Retina (tissue), 1 donor: ENCODE measurements at regions not wholly inside any gene's neighbourhood (a gene's known extent, or its start where the extent isn't known, plus 50 kb on each side); places are given as distances from the start of the nearest gene placed in this dataset.
A peak's percentile ranks its signal among the peaks of the same experiment; 100 is the strongest.

Experiments used
- DNase-seq: peaks from one replicate; pipeline ENCODE4 v3.0.0-alpha.2; 2016

- DNase-seq, result no peak
These were observed 91.0 kb upstream of the NEUROD1 start for GRCh38 chr2:181771356-181771755.

DNA sequence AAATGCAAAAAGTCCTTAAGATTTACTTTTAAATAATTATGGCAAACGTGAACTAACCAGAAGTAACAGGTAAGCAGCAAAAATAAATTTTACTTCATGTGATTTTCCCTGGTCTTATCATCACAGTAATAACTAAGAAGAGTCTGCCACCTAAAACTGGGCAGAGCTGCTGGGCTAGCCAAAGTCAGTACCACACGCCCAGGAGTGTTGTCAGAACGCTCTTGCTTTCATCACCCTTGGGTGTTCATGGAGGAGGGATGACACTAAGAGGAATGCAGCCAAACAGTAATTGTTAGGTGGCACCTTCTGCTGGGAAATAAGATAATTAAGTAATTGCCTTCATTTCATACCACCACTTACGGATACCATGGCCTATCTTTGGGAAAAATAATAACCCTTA lies 92.0 kb upstream of the NEUROD1 start:
- DNase-seq, result no peak

DNA sequence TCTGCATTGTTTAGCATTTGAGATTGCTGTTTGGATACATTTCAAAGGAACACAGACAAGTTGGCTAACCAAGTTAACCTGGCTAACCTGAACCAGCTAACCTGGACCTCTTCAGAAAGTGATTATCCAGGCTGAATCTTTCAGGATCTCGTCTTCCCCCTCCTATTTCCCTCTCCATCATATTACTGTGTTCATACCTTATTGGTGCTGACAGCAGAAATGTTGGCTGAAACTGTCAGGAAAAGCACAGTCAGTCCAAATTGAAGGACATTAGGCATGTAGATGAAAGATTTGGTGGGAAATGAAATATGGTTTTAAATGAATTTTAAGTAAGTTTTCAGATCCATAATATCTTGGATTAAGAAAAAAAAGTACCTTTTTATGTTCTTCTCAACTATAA lies 92.5 kb upstream of the NEUROD1 start:
- no peak for DNase-seq

DNA sequence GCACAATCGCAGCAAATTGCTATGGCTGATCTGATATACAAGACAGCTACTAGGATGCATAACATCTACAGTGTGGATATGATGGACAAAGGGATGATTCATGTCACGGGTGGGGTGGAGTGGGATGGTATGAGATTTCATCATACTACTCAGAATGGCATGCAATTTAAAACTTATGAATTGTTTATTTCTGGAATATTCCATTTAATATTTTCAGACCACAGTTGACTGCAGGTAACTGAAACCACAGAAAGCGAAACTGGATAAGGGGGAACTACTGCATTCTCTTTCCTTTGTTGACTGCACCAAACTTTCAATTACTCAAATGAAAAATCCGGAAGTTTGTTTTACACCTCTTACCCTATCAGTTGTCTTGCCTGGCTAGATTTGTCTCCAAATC lies 94.4 kb upstream of the NEUROD1 start:
- no peak for DNase-seq

GRCh38 chr2:181776336-181776735 lies 96.0 kb upstream of the NEUROD1 start:
- no peak for DNase-seq

DNA sequence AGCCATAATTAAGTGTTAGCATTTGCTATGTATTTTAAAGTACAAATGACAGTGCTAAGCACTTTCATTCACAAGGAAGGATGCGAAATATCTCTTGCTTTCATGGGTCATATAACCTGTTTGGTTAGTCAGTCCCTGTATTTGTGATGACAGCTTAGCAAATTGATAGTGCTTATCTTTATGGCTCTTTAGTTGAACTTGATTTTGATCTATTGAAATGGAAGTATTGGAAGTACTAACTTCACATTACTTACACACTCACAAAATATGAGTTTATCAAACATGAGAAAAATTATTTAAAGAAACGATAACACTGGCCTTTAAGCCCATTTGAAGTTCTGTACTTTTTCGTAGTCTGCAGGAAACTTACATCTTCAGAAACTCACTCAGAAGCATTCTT lies 97.4 kb upstream of the NEUROD1 start:
- no peak for DNase-seq

GRCh38 chr2:181778621-181779201 lies 98.4 kb upstream of the NEUROD1 start:
- no peak for DNase-seq

DNA sequence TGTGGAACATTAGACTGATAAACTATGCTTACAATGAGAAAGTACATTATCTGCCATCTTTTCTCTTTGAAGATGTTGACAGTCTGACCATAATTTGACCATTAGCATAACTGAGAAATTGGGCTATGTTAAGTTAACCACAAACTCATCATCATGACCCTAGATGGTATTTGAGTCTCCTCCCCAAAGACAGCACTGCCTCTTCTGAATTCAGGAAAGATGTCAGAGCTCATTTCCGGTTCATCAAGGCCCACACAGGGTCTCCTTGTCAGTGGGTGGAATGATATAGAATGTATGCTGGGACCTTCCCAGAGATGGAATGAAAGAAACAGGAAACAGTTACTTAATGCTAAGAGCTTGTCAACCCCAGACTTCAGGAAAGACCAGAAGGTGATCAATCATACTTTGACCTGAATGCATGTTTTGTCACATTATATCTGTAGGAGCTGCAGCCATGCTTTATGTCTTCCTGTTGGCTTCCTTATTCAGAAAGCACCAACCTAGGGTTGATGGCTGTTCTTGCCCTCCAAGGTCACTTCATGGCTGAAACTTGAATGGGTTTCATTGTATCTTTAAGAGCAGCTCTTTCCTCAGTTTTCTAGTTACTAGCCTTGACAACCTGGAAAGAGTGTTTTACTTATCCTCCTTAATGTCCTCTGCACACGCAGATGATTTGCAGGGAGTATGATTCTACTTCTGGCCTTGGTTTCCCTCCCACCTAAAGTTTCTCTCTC lies 99.1 kb upstream of the NEUROD1 start:
- DNase-seq, result no peak

GRCh38 chr2:181780047-181780651 lies 99.8 kb upstream of the NEUROD1 start:
- DNase-seq, result peak; percentile 34

DNA sequence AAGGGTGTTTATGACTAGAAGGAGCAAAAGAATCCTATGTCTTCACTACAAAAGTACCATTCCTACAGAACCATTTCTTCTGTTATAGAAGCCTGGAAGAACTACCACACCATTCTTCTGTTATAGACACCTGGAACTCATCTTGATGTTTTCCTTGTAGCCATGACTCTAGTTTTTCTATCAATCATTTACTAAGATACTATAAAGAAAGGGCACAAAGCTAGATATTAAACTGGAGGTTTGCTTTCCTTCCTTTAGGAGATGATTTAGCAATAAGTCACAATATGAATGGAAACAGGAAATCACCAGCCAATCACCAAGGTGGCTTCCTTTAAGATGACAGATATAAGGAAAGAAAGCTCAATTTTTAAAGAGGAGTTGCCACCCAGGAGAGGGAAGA lies 100.3 kb upstream of the NEUROD1 start:
- no peak for DNase-seq

DNA sequence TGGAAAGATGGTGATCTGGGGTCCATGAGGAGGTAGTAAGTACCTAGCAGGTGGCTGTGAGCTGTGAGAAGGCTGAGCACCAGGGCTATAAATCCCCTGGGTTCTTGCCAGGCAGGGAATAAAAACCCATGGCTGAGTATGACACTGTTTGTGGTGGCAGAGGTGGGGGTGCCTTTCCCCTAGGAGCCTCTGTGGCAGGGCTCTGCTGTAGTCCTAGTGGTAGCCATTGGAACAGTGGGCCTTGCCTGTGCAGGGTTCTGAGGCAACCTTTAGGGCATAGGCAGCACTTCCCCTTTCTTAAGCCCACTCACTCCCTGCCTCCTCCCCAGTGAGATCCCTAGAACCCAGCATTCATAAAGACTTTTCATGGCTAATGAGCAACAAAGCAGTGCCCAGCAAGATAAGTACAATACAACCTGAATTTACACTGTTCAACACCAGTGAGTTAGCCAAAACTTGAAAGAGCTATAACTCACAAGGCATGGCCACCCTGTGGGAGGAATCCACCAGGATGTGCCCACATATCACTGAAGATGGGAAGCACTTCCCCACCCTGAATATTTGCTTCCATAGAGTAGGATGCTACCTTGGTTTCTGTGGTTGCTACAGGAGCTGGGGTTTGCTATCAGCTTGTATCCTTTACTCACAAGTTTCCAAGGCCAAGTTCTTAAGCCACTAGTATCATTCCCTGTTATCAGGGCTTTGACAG lies 100.9 kb upstream of the NEUROD1 start:
- no peak for DNase-seq

DNA sequence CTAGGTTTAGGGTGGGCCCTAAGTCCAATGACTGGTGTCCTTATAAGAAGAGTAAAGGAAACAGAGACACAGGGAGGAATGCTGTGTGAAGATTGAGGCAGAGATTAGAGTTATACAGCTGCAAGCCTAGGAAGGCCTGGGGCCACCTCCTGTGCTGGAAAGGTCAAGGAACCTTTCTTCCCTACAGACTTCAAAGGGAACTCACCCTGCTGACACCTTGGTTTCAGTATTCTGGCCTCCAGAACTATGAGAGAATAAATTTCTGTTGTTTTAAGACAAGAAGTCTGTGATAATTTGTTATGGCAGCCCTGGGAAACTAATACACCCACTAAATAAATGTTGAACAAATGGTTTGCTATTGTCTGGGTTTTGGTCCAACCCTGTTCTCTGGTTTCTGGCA lies 102.3 kb upstream of the NEUROD1 start:
- DNase-seq, result no peak

DNA sequence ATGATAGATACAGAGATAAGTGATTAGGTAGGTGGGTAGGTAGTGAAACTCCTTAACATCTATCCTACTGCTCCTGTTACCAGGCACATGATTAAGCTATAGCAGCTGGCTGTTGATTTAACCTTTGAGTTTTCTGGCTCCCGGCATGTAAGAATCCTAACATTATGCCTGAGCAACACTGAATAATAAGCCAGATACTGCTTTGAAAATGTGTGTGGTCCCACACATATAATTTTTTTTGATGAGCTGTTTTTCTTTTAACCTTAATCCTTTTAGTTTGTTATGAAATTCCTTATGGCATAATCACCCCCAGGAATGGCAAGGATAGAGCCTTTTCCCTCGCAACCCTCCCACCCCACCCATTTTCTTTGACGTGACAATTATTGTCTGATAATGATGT lies 104.2 kb upstream of the NEUROD1 start:
- DNase-seq, result no peak

DNA sequence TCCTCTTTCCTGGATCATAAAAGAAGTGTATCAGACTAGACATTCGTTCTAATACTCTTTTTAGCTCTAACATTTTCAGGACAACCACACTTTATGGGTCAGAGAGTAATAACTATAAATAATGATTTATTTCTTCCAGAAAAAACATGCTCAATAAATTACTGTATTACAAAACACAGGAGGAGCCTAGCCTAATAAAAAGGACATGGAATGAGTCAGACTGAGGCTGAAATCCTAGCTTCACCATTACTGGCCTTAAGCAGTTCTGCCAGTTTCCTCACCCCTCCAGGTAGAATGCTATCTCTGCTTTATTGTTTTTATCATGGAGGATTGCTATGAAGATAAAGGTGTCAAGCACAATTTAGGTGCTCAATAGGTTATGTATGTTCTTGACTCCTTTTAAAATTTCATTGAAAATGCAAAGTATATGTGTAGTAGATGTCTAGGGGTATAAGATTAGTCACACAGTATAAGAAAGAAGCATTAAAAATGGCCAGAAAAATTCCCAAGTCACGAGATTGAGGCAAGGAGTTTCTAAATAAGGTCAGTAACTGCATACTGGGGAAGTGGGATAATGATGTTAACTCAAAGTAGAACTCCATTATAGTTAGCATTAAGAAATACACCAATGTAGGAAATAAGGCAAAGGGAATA lies 105.5 kb upstream of the NEUROD1 start:
- no peak for DNase-seq

DNA sequence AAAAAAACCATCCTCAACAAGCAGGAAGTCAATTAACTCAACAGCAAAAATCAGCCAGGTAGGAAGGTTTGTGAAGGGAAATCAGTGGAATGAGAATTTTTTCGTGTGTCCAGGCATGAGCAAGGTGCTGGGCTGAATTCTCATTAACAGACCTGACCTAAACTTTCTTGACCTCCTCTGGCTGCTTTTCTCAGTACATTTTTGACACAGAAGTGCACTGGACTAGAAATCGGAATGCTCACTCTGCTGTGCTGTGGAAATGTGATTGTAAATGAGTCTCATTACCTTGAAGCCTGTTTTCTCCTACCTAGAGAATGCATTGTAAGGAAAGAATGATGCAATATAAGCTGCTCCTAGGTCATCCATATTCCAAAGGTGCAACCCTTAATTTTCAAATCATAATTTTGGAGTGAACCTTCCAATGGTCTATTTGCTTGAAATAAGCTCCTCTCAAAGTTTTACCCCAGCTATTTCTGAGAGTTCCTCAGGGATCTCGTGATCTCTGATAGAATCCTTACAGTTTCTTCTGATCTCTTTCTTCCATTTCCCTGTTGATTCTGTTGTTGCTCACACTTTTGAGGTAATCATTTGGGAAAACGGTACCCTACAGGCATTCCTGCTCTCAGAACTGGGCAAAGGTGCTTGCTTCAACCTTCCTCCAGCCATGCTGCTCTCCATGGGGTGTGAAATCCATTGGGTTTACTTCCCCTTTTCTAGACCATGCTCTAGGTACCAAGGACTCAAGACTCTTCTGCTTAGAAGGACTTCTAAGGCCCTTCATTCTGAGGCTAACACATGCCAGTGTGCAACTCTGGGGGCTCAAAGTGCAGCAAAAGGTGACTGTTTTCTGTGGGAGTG lies 104.9 kb upstream of the ITPRID2 start:
- no peak for DNase-seq

DNA sequence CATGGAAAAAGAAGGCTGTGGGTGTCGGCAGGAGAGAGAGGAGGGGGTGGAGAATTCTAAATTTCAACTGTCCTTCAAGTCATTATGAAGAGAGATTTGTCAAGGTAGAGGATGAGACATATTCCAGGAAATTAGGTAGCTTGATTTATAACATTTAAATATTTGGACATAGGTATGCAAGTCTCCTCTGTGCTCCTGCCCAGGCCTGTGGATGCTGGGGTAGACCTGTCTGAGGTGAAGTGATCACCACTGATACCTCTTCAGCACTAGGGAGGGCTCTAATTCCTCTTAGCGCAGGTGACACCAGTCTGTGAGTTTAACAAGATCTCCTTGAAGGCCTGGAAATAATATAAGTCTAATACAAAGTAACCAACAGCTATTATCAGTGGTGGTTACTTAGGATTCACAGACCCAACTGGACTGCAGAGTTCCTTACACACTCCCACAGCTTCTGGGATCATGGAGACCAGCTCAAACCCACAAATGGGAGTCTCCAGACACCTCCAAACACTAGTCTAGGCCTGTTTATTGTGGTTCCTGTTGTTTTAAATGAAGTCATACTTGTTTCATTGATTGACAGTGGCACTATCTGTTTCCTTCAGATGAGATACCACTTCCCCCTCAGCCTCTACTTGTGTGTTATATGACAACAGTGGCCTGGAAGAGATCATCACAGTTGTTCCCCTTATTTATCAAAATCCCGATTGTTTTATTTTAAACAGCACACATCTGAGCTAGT lies 104.1 kb upstream of the ITPRID2 start:
- DNase-seq, result no peak

DNA sequence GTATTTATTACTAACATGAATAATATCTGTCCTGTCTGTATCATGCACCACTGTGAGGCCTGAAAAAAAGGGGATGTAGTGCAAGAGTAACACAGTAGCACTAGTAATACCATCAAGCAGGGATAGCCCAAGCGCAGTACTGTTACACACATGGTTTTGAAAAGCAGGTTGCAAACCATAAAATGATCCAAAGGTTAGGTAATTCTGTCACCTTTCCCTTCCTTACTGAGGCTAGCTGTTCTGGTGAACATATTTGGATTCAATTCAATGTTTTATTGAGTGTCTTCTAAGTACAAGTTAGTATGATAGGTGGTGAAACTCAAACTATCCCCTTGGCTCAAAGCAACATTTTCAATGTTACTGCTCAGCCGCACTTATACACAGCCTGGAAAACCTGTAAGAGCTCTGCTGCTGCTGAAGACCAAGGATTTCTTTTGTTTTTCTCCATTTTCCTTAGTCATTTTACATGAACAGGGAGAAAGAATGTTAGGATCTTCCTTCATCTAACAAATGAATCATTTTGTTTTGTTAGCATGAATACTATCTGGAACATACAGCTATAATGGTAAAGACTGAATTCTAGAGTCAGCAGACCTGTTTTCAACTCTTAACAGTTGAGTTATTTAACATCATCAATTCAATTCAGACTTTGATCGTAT lies 102.5 kb upstream of the ITPRID2 start:
- no peak for DNase-seq

DNA sequence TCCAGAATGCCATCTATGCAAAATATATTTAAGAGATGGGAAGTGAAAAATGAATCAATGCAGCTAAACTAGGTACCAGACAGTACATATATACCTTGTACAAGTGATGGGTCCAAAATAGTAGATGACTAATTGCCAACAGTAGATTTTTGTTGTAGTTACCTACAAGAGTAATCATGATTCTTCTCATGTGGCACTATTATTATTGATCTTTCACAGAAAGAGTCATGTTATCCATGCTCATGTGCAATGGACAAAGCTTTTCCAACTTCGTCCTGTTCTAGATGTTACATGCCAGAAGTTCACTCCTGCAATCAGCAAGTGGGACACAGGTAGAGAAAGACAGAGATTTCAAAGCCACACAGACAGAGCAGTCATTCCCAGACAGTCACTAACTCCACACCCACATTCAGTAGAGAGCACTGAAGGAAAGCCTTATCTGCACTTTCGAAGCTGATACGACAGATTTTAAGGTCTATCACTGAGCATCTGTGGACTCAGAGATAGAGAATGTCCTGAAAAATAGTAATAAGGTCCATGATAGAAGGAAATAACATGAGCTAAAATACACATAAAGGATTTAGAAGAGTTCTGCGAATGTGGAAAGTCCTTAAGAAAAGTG lies 101.6 kb upstream of the ITPRID2 start:
- no peak for DNase-seq

DNA sequence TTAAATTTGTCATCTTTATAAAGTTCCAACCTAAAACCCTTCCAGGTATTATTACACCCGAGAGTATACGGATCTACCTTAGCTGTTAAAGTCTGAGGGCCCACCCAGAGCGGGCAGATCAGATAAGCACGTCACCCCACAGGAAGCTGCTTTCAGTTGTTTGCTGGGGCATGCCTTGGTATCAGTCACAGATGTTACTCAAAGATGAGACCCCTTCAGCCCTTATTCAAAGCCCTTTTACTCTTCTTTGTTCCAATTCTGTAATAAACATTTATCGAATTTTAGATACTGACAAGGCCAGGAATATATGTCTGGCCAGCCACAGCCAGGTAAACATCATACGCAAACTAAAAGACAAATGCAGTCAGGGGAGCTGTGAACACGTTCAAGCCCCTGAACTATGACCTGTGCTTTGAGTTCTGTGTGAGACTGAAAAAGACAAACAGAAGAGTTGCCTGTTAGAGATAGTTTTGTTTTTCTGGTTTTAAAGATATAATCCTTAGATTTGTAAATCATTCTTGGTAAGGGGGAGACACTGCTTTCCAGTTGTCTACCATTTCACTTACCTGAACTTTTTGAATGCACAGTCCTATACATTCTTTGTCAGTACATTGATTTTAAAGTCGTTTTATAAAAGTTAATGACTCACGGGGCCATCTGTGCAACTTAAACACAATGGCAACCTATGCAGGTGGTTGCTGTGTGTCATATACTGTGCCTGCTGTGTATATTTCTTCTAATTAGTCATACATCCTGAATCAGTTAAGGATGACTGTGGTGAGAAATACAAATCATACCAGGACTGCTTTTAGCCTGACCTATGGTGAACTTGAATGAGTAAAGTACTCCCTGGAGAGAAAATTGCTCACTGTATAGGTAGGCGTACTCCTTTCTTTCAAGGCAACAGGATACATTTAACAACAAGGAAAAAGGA lies 100.5 kb upstream of the ITPRID2 start:
- no peak for DNase-seq
